ENCODE measurements at regions not wholly inside any gene's neighbourhood (a gene's known extent, or its start where the extent isn't known, plus 50 kb on each side); places are given as distances from the start of the nearest gene placed in this dataset.
"Not testable (repeated sequence)": the region's sequence is repeated elsewhere in the genome, so short reads cannot be mapped to it uniquely, and the experiment has no call there.

DNA sequence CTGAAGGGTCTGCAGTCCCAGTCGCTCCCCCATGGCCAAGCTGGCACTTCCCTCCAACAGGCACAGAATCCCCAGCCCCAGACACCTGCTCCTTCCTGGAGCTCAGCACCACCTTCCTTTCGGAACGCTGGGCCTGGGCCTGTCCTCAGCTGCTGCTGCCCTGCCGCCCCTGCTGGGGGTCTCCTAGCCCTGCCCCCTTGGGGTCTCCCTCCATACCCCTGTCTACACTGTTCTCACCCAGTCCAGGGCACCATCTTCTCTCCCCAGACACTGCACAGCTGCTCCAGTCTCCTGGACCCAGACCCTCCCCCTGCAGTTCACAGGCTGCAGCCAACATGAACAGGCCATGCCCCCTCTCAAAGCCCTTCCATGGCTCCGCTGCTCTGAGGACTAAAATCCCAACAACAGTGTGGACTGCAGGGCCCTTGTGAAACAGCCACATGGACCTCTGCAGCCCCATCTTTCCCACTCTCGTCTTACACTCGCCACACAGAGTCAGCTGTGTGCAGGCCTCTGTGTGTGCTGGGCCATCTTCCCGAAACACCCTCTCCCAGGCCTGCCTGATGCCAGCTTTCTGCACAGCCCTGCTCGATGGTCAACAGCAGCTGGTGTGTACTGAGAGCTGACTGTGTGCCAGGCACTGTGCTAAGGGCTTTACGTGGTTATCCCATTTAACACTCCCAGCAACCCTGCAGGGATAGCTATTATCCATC, 361.3 kb downstream of the MATN1 start:
- TF ChIP-seq ZNF501 (CRISPR knock-in tag; IDR thresholded peaks at IDR 0.05); KDM1A (CRISPR knock-in tag; IDR thresholded peaks at IDR 0.05); POLR2A (IDR thresholded peaks at IDR 0.05; ENCODE audit: insufficient read depth in 1 of 2, low read depth in 2 of 2, low read length in 2 of 2): not testable (repeated sequence)
- TF ChIP-seq, protein P1, sequence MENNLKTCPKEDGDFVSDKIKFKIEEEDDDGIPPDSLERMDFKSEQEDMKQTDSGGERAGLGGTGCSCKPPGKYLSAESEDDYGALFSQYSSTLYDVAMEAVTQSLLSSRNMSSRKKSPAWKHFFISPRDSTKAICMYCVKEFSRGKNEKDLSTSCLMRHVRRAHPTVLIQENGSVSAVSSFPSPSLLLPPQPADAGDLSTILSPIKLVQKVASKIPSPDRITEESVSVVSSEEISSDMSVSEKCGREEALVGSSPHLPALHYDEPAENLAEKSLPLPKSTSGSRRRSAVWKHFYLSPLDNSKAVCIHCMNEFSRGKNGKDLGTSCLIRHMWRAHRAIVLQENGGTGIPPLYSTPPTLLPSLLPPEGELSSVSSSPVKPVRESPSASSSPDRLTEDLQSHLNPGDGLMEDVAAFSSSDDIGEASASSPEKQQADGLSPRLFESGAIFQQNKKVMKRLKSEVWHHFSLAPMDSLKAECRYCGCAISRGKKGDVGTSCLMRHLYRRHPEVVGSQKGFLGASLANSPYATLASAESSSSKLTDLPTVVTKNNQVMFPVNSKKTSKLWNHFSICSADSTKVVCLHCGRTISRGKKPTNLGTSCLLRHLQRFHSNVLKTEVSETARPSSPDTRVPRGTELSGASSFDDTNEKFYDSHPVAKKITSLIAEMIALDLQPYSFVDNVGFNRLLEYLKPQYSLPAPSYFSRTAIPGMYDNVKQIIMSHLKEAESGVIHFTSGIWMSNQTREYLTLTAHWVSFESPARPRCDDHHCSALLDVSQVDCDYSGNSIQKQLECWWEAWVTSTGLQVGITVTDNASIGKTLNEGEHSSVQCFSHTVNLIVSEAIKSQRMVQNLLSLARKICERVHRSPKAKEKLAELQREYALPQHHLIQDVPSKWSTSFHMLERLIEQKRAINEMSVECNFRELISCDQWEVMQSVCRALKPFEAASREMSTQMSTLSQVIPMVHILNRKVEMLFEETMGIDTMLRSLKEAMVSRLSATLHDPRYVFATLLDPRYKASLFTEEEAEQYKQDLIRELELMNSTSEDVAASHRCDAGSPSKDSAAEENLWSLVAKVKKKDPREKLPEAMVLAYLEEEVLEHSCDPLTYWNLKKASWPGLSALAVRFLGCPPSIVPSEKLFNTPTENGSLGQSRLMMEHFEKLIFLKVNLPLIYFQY (CRISPR knock-in tag; IDR thresholded peaks at IDR 0.05; ENCODE audit: borderline replicate concordance) = not testable (repeated sequence)
- TF ChIP-seq, protein P2, sequence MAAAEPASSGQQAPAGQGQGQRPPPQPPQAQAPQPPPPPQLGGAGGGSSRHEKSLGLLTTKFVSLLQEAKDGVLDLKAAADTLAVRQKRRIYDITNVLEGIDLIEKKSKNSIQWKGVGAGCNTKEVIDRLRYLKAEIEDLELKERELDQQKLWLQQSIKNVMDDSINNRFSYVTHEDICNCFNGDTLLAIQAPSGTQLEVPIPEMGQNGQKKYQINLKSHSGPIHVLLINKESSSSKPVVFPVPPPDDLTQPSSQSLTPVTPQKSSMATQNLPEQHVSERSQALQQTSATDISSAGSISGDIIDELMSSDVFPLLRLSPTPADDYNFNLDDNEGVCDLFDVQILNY (CRISPR knock-in tag; conservative IDR thresholded peaks at IDR 0.05) = not testable (repeated sequence)
